IPS-15b (cell line): ENCODE measurements at regions not wholly inside any gene's neighbourhood (a gene's known extent, or its start where the extent isn't known, plus 50 kb on each side); places are given as distances from the start of the nearest gene placed in this dataset.

ENCODE experiments used
- H3K27me3 ChIP-seq: one replicate; pipeline ENCODE4 v1.6.1; 2013; ENCODE audit warnings: low read length; ENCODE audit not compliant: control insufficient read depth, insufficient read depth
- H3K36me3 ChIP-seq: one replicate; pipeline ENCODE4 v1.6.1; 2013; ENCODE audit warnings: low read length; ENCODE audit not compliant: control insufficient read depth, insufficient read depth
- H3K4me1 ChIP-seq: one replicate; pipeline ENCODE4 v1.6.1; 2013; ENCODE audit warnings: mild to moderate bottlenecking, low read length; ENCODE audit not compliant: control insufficient read depth, insufficient read depth
- H3K4me3 ChIP-seq: one replicate; pipeline ENCODE4 v1.5.1; 2013; ENCODE audit warnings: low read depth, low read length
- H3K9ac ChIP-seq: one replicate; pipeline ENCODE4 v1.6.1; 2013; ENCODE audit warnings: low read depth, mild to moderate bottlenecking, low read length
- H3K9me3 ChIP-seq: one replicate; pipeline ENCODE4 v1.6.1; 2013; ENCODE audit warnings: mild to moderate bottlenecking, low read length; ENCODE audit not compliant: control insufficient read depth, insufficient read depth

- Histone ChIP-seq H3K9me3 (no peaks in the 10 kb centered on the region), H3K27me3 (no peaks in the 10 kb centered on the region), H3K4me3 (no peak overlapping the region), H3K4me1 (peaks cover 17% of the 10 kb centered on the region), H3K36me3 (no peaks in the 10 kb centered on the region), H3K9ac (no peak overlapping the region)
Observed at GRCh38 chr2:48210189-48210588, 104.3 kb upstream of the FOXN2 start.

- Histone ChIP-seq H3K4me3 (no peak overlapping the region), H3K27me3 (no peaks in the 10 kb centered on the region), H3K9me3 (no peaks in the 10 kb centered on the region), H3K36me3 (no peaks in the 10 kb centered on the region), H3K4me1 (peaks cover 3% of the 10 kb centered on the region), H3K9ac (no peak overlapping the region)
Observed at GRCh38 chr2:48213646-48214045, 100.8 kb upstream of the FOXN2 start.

GRCh38 chr2:48218169-48218568, 96.3 kb upstream of the FOXN2 start:
- no peaks in the 10 kb centered on the region for H3K36me3 ChIP-seq
- H3K4me1 ChIP-seq: no peaks in the 10 kb centered on the region
- H3K4me3 ChIP-seq: no peak overlapping the region
- no peaks in the 10 kb centered on the region for H3K27me3 ChIP-seq
- no peaks in the 10 kb centered on the region for H3K9me3 ChIP-seq
- no peak overlapping the region for H3K9ac ChIP-seq

GRCh38 chr2:48219234-48219554, 95.3 kb upstream of the FOXN2 start:
- no peaks in the 10 kb centered on the region for H3K27me3 ChIP-seq
- H3K4me1 ChIP-seq: no peaks in the 10 kb centered on the region
- H3K9me3 ChIP-seq: no peaks in the 10 kb centered on the region
- H3K9ac ChIP-seq: no peak overlapping the region
- H3K4me3 ChIP-seq: no peak overlapping the region
- H3K36me3 ChIP-seq: no peaks in the 10 kb centered on the region

GRCh38 chr2:48219555-48220436, 94.7 kb upstream of the FOXN2 start:
- Histone ChIP-seq H3K27me3 (no peaks in the 10 kb centered on the region), H3K9ac (no peak overlapping the region), H3K9me3 (no peaks in the 10 kb centered on the region), H3K4me3 (no peak overlapping the region), H3K4me1 (no peaks in the 10 kb centered on the region), H3K36me3 (no peaks in the 10 kb centered on the region)

GRCh38 chr2:48220501-48220900, 94.0 kb upstream of the FOXN2 start:
- H3K4me3 ChIP-seq: no peak overlapping the region
- no peaks in the 10 kb centered on the region for H3K36me3 ChIP-seq
- no peaks in the 10 kb centered on the region for H3K27me3 ChIP-seq
- H3K4me1 ChIP-seq: no peaks in the 10 kb centered on the region
- no peaks in the 10 kb centered on the region for H3K9me3 ChIP-seq
- H3K9ac ChIP-seq: no peak overlapping the region

GRCh38 chr2:48221846-48222516, 92.5 kb upstream of the FOXN2 start:
- Histone ChIP-seq H3K9ac (no peak overlapping the region), H3K4me3 (no peak overlapping the region)

GRCh38 chr2:48227617-48228344, 86.7 kb upstream of the FOXN2 start:
- Histone ChIP-seq H3K9me3 (no peaks in the 10 kb centered on the region), H3K36me3 (no peaks in the 10 kb centered on the region), H3K27me3 (no peaks in the 10 kb centered on the region), H3K4me1 (no peaks in the 10 kb centered on the region), H3K9ac (no peak overlapping the region), H3K4me3 (no peak overlapping the region)

More at GRCh38 chr2:48221846-48222516, 92.5 kb upstream of the FOXN2 start:
- Histone ChIP-seq H3K27me3 (no peaks in the 10 kb centered on the region), H3K36me3 (no peaks in the 10 kb centered on the region), H3K9me3 (no peaks in the 10 kb centered on the region), H3K4me1 (no peaks in the 10 kb centered on the region)

GRCh38 chr2:48228345-48228684, 86.2 kb upstream of the FOXN2 start:
- H3K27me3 ChIP-seq: no peaks in the 10 kb centered on the region
- H3K36me3 ChIP-seq: no peaks in the 10 kb centered on the region
- no peak overlapping the region for H3K9ac ChIP-seq
- H3K4me1 ChIP-seq: no peaks in the 10 kb centered on the region
- H3K4me3 ChIP-seq: no peak overlapping the region
- H3K9me3 ChIP-seq: no peaks in the 10 kb centered on the region

- Histone ChIP-seq H3K27me3 (no peaks in the 10 kb centered on the region), H3K36me3 (no peaks in the 10 kb centered on the region), H3K9me3 (no peaks in the 10 kb centered on the region), H3K4me1 (no peaks in the 10 kb centered on the region), H3K4me3 (no peak overlapping the region), H3K9ac (no peak overlapping the region)
Observed at GRCh38 chr2:48229063-48229462, 85.4 kb upstream of the FOXN2 start.

- Histone ChIP-seq H3K9me3 (no peaks in the 10 kb centered on the region), H3K4me3 (no peak overlapping the region), H3K36me3 (no peaks in the 10 kb centered on the region), H3K27me3 (no peaks in the 10 kb centered on the region), H3K4me1 (no peaks in the 10 kb centered on the region), H3K9ac (no peak overlapping the region)
Observed at GRCh38 chr2:48230834-48231233, 83.6 kb upstream of the FOXN2 start.

- H3K4me1 ChIP-seq: no peaks in the 10 kb centered on the region
- H3K9ac ChIP-seq: no peak overlapping the region
- H3K36me3 ChIP-seq: no peaks in the 10 kb centered on the region
- no peaks in the 10 kb centered on the region for H3K9me3 ChIP-seq
- no peaks in the 10 kb centered on the region for H3K27me3 ChIP-seq
- H3K4me3 ChIP-seq: no peak overlapping the region
Observed at GRCh38 chr2:48232351-48232750, 82.1 kb upstream of the FOXN2 start.
